DND-41 (cell line): ENCODE measurements at regions not wholly inside any gene's neighbourhood (a gene's known extent, or its start where the extent isn't known, plus 50 kb on each side); places are given as distances from the start of the nearest gene placed in this dataset.

ENCODE experiments used
- EZH2 ChIP-seq: IDR thresholded peaks from 3 replicates; pipeline ENCODE4 v1.6.1; 2012; ENCODE audit warnings: borderline replicate concordance, low read depth, mild to moderate bottlenecking, moderate library complexity, low read length, inconsistent platforms; ENCODE audit not compliant: severe bottlenecking
- TF ChIP-seq, protein P1 (sequence below): IDR thresholded peaks from 2 replicates; pipeline ENCODE4 v1.5.1; 2012; ENCODE audit warnings: borderline replicate concordance, low read length, moderate library complexity, mild to moderate bottlenecking; ENCODE audit not compliant: poor library complexity, severe bottlenecking; ENCODE audit errors: extremely low read depth

DNA sequence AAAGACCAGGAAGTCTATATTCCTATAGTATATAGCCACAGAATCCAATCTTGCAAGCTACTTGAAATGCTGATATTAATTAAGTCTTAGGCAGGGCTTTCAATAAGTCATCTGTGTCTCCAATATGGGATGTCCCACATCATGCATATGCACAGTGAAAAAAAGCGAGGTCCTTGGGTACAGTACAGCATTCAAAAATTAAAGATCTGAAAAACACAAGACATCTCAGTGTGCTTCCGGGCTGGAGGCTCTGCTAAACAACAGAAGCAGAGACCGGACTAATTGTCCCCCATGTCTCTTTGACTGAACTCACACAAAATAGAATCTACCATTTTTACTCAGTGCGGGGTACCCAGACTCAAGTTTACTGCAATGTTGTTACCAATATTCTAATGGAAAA is 156.0 kb downstream of the DAD1 start:
- TF ChIP-seq, protein P1, sequence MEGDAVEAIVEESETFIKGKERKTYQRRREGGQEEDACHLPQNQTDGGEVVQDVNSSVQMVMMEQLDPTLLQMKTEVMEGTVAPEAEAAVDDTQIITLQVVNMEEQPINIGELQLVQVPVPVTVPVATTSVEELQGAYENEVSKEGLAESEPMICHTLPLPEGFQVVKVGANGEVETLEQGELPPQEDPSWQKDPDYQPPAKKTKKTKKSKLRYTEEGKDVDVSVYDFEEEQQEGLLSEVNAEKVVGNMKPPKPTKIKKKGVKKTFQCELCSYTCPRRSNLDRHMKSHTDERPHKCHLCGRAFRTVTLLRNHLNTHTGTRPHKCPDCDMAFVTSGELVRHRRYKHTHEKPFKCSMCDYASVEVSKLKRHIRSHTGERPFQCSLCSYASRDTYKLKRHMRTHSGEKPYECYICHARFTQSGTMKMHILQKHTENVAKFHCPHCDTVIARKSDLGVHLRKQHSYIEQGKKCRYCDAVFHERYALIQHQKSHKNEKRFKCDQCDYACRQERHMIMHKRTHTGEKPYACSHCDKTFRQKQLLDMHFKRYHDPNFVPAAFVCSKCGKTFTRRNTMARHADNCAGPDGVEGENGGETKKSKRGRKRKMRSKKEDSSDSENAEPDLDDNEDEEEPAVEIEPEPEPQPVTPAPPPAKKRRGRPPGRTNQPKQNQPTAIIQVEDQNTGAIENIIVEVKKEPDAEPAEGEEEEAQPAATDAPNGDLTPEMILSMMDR = no peak
- TF ChIP-seq EZH2 = no peak
